Panc1 (cell line): ENCODE measurements at regions not wholly inside any gene's neighbourhood (a gene's known extent, or its start where the extent isn't known, plus 50 kb on each side); places are given as distances from the start of the nearest gene placed in this dataset.

Experiments used
- ATAC-seq: fragments of 200-7000 bp; cut with Tn5 transposase; 2 replicates; pipeline ENCODE4 v1.9.1; 2020; ENCODE audit warnings: mild to moderate bottlenecking, moderate library complexity
- BruUV-seq: library from RNA; stranded (reverse); fragments of 400-500 nt; replicated peaks from 2 replicates; lab custom pipeline; 2021; lab: Mats Ljungman, UMichigan
- CTCF ChIA-PET: fragments of 300-600 bp; sonication (Branson Sonifier 250); formaldehyde crosslinking; loops from one replicate; lab custom pipeline; 2022; ENCODE audit warnings: antibody characterized with exemption; lab: Charles Lee
- POLR2A ChIA-PET: fragments of 300-600 bp; sonication (Branson Sonifier 250); formaldehyde crosslinking; loops from one replicate; lab custom pipeline; 2022; ENCODE audit warnings: antibody characterized with exemption; lab: Charles Lee
- DNase-seq: peaks from one replicate; pipeline ENCODE4 v3.0.0-alpha.2; 2010; ENCODE audit warnings: low read depth, low spot score
- H3K27ac ChIP-seq: 2 replicates; pipeline ENCODE4 v1.5.1; 2011; ENCODE audit warnings: mild to moderate bottlenecking, low read length, inconsistent platforms
- H3K27me3 ChIP-seq: fragments of 200-500 bp; sonication (Bioruptor generic); 2 replicates; pipeline ENCODE4 v1.6.0; 2014; ENCODE audit warnings: low read length, inconsistent platforms; ENCODE audit not compliant: control insufficient read depth, insufficient read depth
- H3K36me3 ChIP-seq: fragments of 200-500 bp; sonication (Bioruptor generic); 2 replicates; pipeline ENCODE4 v1.5.1; 2014; ENCODE audit warnings: inconsistent platforms, mild to moderate bottlenecking, low read length, moderate library complexity; ENCODE audit not compliant: control insufficient read depth, insufficient read depth
- H3K4me1 ChIP-seq: 2 replicates; pipeline ENCODE4 v1.5.1; 2011; ENCODE audit warnings: inconsistent platforms, mild to moderate bottlenecking, low read length, moderate library complexity; ENCODE audit not compliant: control insufficient read depth, insufficient read depth
- H3K4me3 ChIP-seq, 2 experiments: 2 replicates each; pipeline ENCODE4 v1.5.1; 2011 to 2012; ENCODE audit warnings: low read depth in 2 of 2, low read length in 2 of 2, mild to moderate bottlenecking in 2 of 2, inconsistent platforms in 1 of 2, moderate library complexity in 1 of 2
- H3K9me3 ChIP-seq: fragments of 200-500 bp; sonication (Bioruptor generic); 2 replicates; pipeline ENCODE4 v1.5.1; 2014; ENCODE audit warnings: low read depth, mild to moderate bottlenecking, inconsistent platforms, low read length, moderate library complexity; ENCODE audit not compliant: control insufficient read depth, insufficient read depth
- CTCF ChIP-seq: fragments of 450-650 bp; IDR thresholded peaks from 2 replicates; pipeline ENCODE4 v1.5.1; 2017; ENCODE audit warnings: mild to moderate bottlenecking
- POLR2AphosphoS5 ChIP-seq: IDR thresholded peaks from 2 replicates; pipeline ENCODE4 v1.6.1; 2012; ENCODE audit warnings: mild to moderate bottlenecking, low read depth, low read length, moderate library complexity
- REST ChIP-seq, 2 experiments: IDR thresholded peaks; 2 replicates each; pipeline ENCODE4 v1.6.1; 2011 to 2012; ENCODE audit warnings: low read depth in 2 of 2, control low read depth in 1 of 2, low read length in 1 of 2, mild to moderate bottlenecking in 1 of 2, moderate library complexity in 1 of 2; ENCODE audit not compliant: insufficient read depth in 1 of 2
- SIN3A ChIP-seq: IDR thresholded peaks from 2 replicates; pipeline ENCODE4 v1.6.1; 2012; ENCODE audit warnings: low read depth, mild to moderate bottlenecking, low read length, moderate library complexity, borderline replicate concordance; ENCODE audit not compliant: insufficient read depth
- TCF7L2 ChIP-seq: IDR thresholded peaks from 2 replicates; pipeline ENCODE4 v1.6.1; 2011; ENCODE audit warnings: mild to moderate bottlenecking, low read depth, low read length, inconsistent platforms
- in situ Hi-C: cut with HindIII; loops from 2 replicates; pipeline ENCODE4 v1.10.0; 2016; ENCODE audit warnings: low sequenced_read_pairs, low pct_unique_long_range_greater_than_20kb
- intact Hi-C: fragments of 100-400 bp; cut with micrococcal nuclease; formaldehyde crosslinking; loops from one replicate; pipeline ENCODE4 v1.10.0; 2022; ENCODE audit not compliant: unreplicated experiment

- DNase-seq (no peak), ATAC-seq (no peak)
- Histone ChIP-seq H3K4me1 (no peaks in the 10 kb centered on the region), H3K36me3 (no peaks in the 10 kb centered on the region), H3K4me3 (no peak overlapping the region), H3K27me3 (peaks cover 3% of the 10 kb centered on the region; the same call in 1 of the 2 replicates), H3K27ac (no peak overlapping the region), H3K9me3 (no peaks in the 10 kb centered on the region)
- in situ Hi-C loops (no loop called here), intact Hi-C loops (no loop called here)
- BruUV-seq = no TSS peak
- TF ChIP-seq TCF7L2 = no peak
- no peak for TF ChIP-seq CTCF
- no peak for TF ChIP-seq REST (IDR thresholded peaks at IDR 0.05; ENCODE audit: insufficient read depth in 1 of 2, low read depth in 2 of 2, low read length in 1 of 2)
- TF ChIP-seq SIN3A = no peak
- no peak for TF ChIP-seq POLR2AphosphoS5
- CTCF ChIA-PET = no interaction called here
- POLR2A ChIA-PET = no interaction called here
These were observed 240.1 kb downstream of the UTP18 start for GRCh38 chr17:51500454-51500853.

- H3K4me3 ChIP-seq = no peak overlapping the region
- BruUV-seq = no TSS peak
- no peak for ATAC-seq
- CTCF ChIA-PET = no interaction called here
- in situ Hi-C loops (no loop called here), intact Hi-C loops (no loop called here)
- POLR2A ChIA-PET = no interaction called here
- no peak for TF ChIP-seq TCF7L2
- no peak for TF ChIP-seq POLR2AphosphoS5
- no peak for TF ChIP-seq REST (IDR thresholded peaks at IDR 0.05; ENCODE audit: insufficient read depth in 1 of 2, low read depth in 2 of 2, low read length in 1 of 2)
- TF ChIP-seq CTCF = no peak
- no peak for TF ChIP-seq SIN3A
- H3K27ac ChIP-seq = no peak overlapping the region
- H3K9me3 ChIP-seq = no peaks in the 10 kb centered on the region
- no peaks in the 10 kb centered on the region for H3K4me1 ChIP-seq
- DNase-seq = no peak
- peaks cover 14% of the 10 kb centered on the region for H3K27me3 ChIP-seq
- H3K36me3 ChIP-seq = no peaks in the 10 kb centered on the region
These were observed 245.1 kb downstream of the UTP18 start for GRCh38 chr17:51505450-51505849.
